ENCODE measurements at regions not wholly inside any gene's neighbourhood (a gene's known extent, or its start where the extent isn't known, plus 50 kb on each side); places are given as distances from the start of the nearest gene placed in this dataset.

GRCh38 chr4:71841336-71841735 lies 57.5 kb upstream of the GC start:
- H3K4me1 Mint-ChIP-seq = no peaks in the 10 kb centered on the region
- H3K4me3 Mint-ChIP-seq = no peak overlapping the region
- H3K27me3 Mint-ChIP-seq = no peaks in the 10 kb centered on the region
- no peaks in the 10 kb centered on the region for H3K9me3 Mint-ChIP-seq
- H3K36me3 Mint-ChIP-seq (ENCODE audit: low read depth) = no peaks in the 10 kb centered on the region
- DNase-seq = no peak
- H3K27ac Mint-ChIP-seq = no peak overlapping the region
- ChIA-PET POLR2A (no interaction called here), CTCF (no interaction called here)

DNA sequence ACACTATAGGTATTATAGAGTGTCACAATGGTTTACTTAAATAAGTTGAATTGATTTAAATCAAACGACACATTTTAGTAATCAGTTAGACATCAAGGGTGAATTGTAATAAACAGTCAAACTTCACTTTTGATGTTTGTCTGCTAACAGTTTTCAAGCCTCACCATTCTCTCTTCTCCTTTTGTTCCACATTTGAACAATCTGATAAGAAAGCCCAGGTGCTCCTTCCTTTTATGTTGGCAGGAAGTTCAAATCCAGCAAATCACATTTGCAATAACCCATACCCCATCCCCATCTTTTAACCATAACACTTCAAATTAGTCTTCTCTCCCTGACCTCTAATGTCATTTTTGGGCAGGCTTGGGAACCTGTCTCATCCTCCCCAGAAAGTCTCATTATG lies 63.4 kb upstream of the GC start:
- Mint-ChIP-seq H3K27ac (no peak overlapping the region), H3K27me3 (no peaks in the 10 kb centered on the region), H3K4me3 (no peak overlapping the region), H3K36me3 (ENCODE audit: low read depth) (no peaks in the 10 kb centered on the region), H3K9me3 (no peaks in the 10 kb centered on the region), H3K4me1 (no peaks in the 10 kb centered on the region)
- ChIA-PET POLR2A (no interaction called here), CTCF (no interaction called here)
- no peak for DNase-seq

DNA sequence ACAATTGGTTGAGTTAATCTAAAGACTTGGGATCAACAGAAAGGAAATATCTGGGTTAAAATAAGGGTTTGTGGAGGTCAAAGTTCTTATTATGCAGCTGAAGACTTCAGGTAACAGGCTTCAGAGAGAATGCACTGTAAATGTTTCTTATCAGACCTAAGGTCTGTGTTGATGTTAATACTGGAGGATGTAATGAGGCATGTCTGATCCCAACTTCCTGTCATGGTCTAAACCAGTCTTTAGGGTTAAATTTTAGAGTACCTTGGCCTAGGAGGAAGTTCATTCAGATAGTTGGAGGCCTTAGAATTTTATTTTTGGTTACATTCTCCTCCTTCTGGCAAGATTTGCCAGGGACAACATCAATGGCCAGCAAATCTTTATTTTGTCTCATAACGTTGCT lies 72.1 kb upstream of the GC start:
- Mint-ChIP-seq H3K9me3 (peaks cover 8% of the 10 kb centered on the region), H3K4me3 (no peak overlapping the region), H3K27ac (no peak overlapping the region), H3K27me3 (no peaks in the 10 kb centered on the region), H3K4me1 (no peaks in the 10 kb centered on the region), H3K36me3 (ENCODE audit: low read depth) (no peaks in the 10 kb centered on the region)
- CTCF ChIA-PET = no interaction called here
- POLR2A ChIA-PET = no interaction called here
- DNase-seq = no peak

DNA sequence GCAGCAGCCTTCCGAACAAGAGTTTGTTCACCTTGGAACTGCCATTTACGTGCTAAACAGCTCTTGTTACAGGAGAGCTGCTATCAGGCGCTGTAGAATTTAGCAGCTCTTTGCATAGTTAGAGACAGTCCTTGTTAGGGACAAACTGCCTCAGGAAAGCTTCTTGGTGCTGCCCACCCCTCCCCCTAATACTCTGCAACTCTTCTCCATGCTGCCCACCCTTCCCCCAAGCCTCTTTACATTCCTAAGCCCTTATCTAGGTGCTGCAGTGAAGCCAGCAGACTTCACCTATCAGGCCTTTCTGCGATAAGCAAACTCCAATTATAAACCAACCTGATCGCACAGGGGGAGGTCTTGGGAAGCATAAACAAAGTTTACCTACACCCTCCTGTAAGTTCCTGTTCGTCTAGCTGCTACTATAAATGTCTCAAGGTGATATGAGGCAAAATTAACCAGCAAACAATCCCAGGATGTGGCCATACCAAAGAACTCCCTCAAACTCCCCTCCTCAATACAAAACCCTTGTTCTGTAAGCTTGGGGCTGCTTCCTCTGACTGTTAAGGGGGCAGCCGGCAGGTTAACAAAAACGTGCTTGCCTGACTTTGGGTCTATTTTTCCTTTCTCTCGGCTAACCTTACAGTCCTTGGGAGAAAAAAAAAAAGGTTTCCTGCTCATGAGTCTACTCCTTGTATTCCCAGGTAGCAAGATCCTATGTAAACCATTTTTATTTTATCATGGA lies 74.0 kb upstream of the GC start:
- Mint-ChIP-seq H3K36me3 (ENCODE audit: low read depth) (no peaks in the 10 kb centered on the region), H3K27me3 (no peaks in the 10 kb centered on the region), H3K9me3 (peaks cover 8% of the 10 kb centered on the region), H3K4me1 (no peaks in the 10 kb centered on the region), H3K27ac (no peak overlapping the region), H3K4me3 (no peak overlapping the region)
- POLR2A ChIA-PET = no interaction called here
- CTCF ChIA-PET = no interaction called here
- no peak for DNase-seq

DNA sequence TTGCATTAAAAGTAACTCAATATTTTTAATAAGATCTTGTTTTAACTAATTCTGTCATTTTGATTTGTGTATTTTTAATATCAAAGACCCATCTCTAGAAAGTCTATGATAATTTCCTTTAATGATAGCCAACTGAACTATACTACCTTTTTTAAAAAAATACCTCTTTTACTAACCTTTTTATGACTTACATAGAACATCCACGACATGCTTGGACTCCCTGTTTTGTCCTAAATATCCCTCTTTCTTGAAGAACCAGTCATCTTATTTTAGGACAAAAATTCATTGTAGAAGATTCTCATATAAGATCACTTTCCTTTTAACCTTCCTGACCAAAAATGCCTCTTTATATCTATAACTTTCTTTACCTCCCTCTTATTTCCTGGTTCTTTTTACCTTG lies 76.8 kb upstream of the GC start:
- no peak overlapping the region for H3K4me3 Mint-ChIP-seq
- no peaks in the 10 kb centered on the region for H3K27me3 Mint-ChIP-seq
- no peak for DNase-seq
- POLR2A ChIA-PET = no interaction called here
- H3K27ac Mint-ChIP-seq = no peak overlapping the region
- no peaks in the 10 kb centered on the region for H3K4me1 Mint-ChIP-seq
- no peaks in the 10 kb centered on the region for H3K36me3 Mint-ChIP-seq (ENCODE audit: low read depth)
- CTCF ChIA-PET = no interaction called here
- H3K9me3 Mint-ChIP-seq = peaks cover 15% of the 10 kb centered on the region

DNA sequence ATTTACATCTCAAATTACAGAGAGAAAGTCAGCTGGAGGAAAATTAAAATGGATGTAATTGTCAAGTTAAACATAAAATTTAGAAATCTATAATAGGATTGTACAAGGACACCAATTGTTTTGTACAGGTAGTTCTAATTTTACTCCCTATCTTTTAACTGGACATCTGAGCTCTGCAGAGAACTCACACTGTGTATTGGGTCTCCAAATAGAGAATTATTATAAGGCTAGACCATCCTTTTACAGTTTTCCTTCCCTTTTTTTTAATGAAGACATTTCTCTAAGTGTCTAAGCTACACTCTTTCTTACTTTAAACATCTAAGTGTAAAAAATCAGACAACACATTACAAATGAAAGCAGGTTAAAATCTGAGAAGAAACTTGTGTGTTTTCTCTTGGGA lies 78.4 kb upstream of the GC start:
- H3K27ac Mint-ChIP-seq = no peak overlapping the region
- peaks cover 15% of the 10 kb centered on the region for H3K9me3 Mint-ChIP-seq
- H3K4me1 Mint-ChIP-seq = no peaks in the 10 kb centered on the region
- no peaks in the 10 kb centered on the region for H3K36me3 Mint-ChIP-seq (ENCODE audit: low read depth)
- no peak overlapping the region for H3K4me3 Mint-ChIP-seq
- DNase-seq = no peak
- no peaks in the 10 kb centered on the region for H3K27me3 Mint-ChIP-seq
- ChIA-PET POLR2A (no interaction called here), CTCF (no interaction called here)

DNA sequence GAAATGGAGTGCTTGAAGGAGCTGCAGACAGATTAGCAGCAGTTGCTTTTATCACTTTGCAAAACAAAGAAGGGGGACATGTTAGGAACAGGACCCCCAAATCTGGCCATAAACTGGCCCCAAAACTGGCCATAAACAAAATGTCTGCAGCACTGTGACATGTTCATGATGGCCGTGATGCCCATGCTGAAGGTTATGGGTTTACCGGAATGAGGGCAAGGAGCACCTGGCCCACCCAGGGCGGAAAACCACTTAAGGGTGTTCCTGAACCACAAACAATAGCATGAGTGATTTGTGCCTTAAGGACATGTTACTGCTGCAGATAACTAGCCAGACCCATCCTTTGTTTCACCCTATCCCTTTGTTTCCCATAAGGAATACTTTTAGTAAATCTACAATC lies 79.6 kb upstream of the GC start:
- Mint-ChIP-seq H3K4me3 (no peak overlapping the region), H3K9me3 (peaks cover 12% of the 10 kb centered on the region), H3K4me1 (no peaks in the 10 kb centered on the region), H3K36me3 (ENCODE audit: low read depth) (no peaks in the 10 kb centered on the region), H3K27me3 (no peaks in the 10 kb centered on the region), H3K27ac (no peak overlapping the region)
- CTCF ChIA-PET = no interaction called here
- POLR2A ChIA-PET = no interaction called here
- DNase-seq = no peak

- Mint-ChIP-seq H3K9me3 (peaks cover 11% of the 10 kb centered on the region), H3K36me3 (ENCODE audit: low read depth) (no peaks in the 10 kb centered on the region), H3K27me3 (no peaks in the 10 kb centered on the region), H3K4me3 (no peak overlapping the region), H3K4me1 (no peaks in the 10 kb centered on the region), H3K27ac (no peak overlapping the region)
- DNase-seq = no peak
- CTCF ChIA-PET = no interaction called here
- POLR2A ChIA-PET = no interaction called here
These were observed 80.5 kb upstream of the GC start for GRCh38 chr4:71864380-71864779.

GRCh38 chr4:71866212-71866885 lies 82.5 kb upstream of the GC start:
- no peak for DNase-seq
- Mint-ChIP-seq H3K36me3 (ENCODE audit: low read depth) (no peaks in the 10 kb centered on the region), H3K9me3 (peaks cover 7% of the 10 kb centered on the region), H3K4me1 (no peaks in the 10 kb centered on the region), H3K27me3 (no peaks in the 10 kb centered on the region), H3K27ac (no peak overlapping the region), H3K4me3 (no peak overlapping the region)
- ChIA-PET POLR2A (no interaction called here), CTCF (interaction anchor here (0.7 kb wide), 1 partner anchor 1076 kb away, joined by 4 read pairs; no protein-coding TSS in a partner anchor)

GRCh38 chr4:71867598-71867997 lies 83.7 kb upstream of the GC start:
- H3K9me3 Mint-ChIP-seq = peaks cover 7% of the 10 kb centered on the region
- ChIA-PET CTCF (no interaction called here), POLR2A (no interaction called here)
- DNase-seq = no peak
- no peaks in the 10 kb centered on the region for H3K27me3 Mint-ChIP-seq
- H3K4me1 Mint-ChIP-seq = no peaks in the 10 kb centered on the region
- no peak overlapping the region for H3K27ac Mint-ChIP-seq
- no peak overlapping the region for H3K4me3 Mint-ChIP-seq
- H3K36me3 Mint-ChIP-seq (ENCODE audit: low read depth) = no peaks in the 10 kb centered on the region

DNA sequence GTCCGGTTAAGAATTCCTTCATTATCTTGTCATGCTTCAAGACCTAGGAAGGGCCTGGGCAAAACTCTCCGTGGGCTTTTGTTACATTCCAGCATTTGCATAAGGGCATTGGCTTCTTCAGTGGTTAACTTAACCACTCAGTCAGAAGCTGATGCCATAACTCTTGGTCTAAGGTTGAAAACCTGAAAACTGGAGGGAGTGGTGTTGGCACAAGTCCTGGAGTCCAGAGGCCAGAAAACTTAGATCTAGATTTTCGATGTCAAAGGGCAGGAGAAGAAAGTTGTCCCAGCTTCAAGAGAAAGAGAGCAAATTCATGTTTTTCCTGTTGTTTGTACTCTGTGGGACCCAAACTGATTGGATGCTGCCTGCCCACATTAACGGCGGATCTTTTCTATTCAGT lies 86.6 kb upstream of the GC start:
- no peaks in the 10 kb centered on the region for H3K27me3 Mint-ChIP-seq
- H3K9me3 Mint-ChIP-seq = no peaks in the 10 kb centered on the region
- H3K4me3 Mint-ChIP-seq = no peak overlapping the region
- DNase-seq = no peak
- no peaks in the 10 kb centered on the region for H3K4me1 Mint-ChIP-seq
- POLR2A ChIA-PET = no interaction called here
- CTCF ChIA-PET = no interaction called here
- no peak overlapping the region for H3K27ac Mint-ChIP-seq
- no peaks in the 10 kb centered on the region for H3K36me3 Mint-ChIP-seq (ENCODE audit: low read depth)

DNA sequence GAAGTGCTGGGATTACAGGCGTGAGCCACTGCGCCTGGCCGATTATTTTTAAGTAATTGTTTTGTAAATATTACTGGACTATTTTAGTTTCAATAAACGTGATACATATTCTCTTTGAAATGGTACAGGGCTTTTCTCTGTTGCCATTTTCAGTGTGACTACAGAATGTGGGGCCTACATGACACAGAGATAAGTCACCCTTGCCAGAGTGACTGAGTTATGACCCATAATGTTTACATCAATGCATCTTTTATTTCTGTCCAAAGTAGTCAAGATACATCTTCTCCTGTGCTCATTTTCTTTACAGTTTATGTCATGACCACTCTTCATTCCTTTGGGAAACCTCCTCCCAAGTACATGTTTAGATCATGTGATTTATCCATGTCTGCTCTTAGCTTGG lies 88.3 kb upstream of the GC start:
- Mint-ChIP-seq H3K36me3 (ENCODE audit: low read depth) (no peaks in the 10 kb centered on the region), H3K4me1 (no peaks in the 10 kb centered on the region), H3K27me3 (no peaks in the 10 kb centered on the region), H3K4me3 (no peak overlapping the region), H3K9me3 (no peaks in the 10 kb centered on the region), H3K27ac (no peak overlapping the region)
- no peak for DNase-seq
- ChIA-PET POLR2A (no interaction called here), CTCF (no interaction called here)

GRCh38 chr4:71872767-71873415 lies 89.0 kb upstream of the GC start:
- H3K27me3 Mint-ChIP-seq = no peaks in the 10 kb centered on the region
- DNase-seq = no peak
- H3K36me3 Mint-ChIP-seq (ENCODE audit: low read depth) = no peaks in the 10 kb centered on the region
- ChIA-PET CTCF (no interaction called here), POLR2A (no interaction called here)
- H3K4me3 Mint-ChIP-seq = no peak overlapping the region
- no peak overlapping the region for H3K27ac Mint-ChIP-seq
- H3K9me3 Mint-ChIP-seq = no peaks in the 10 kb centered on the region
- H3K4me1 Mint-ChIP-seq = no peaks in the 10 kb centered on the region

DNA sequence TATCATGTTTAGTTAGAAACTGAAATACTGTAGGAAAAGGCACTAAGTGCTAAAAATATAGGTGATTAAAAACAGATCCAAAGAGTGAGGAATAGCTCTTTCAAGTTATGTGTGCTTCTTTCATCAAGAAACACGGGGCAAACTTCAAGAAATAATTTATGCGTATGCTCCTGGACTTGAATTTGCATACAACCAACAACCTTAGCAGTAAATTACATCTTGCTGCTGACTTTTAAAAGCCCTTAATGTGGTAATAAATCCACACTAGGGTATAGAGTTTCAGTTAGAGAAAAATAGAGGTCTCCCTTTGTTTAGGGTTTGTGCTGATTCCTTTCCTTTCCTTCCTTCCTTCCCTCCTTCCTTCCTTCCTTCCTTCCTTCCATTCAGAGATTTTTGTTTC lies 94.5 kb upstream of the GC start:
- H3K4me3 Mint-ChIP-seq = no peak overlapping the region
- CTCF ChIA-PET = no interaction called here
- POLR2A ChIA-PET = no interaction called here
- H3K9me3 Mint-ChIP-seq = no peaks in the 10 kb centered on the region
- H3K4me1 Mint-ChIP-seq = no peaks in the 10 kb centered on the region
- no peaks in the 10 kb centered on the region for H3K36me3 Mint-ChIP-seq (ENCODE audit: low read depth)
- no peak overlapping the region for H3K27ac Mint-ChIP-seq
- DNase-seq = no peak
- no peaks in the 10 kb centered on the region for H3K27me3 Mint-ChIP-seq

All from activated CD4-positive, alpha-beta T cell treated with anti-CD3 and anti-CD28 coated beads, Interleukin-2, amount 10 ng/mL, durations not matched to agents 7 days and 5 days (primary cell).